Mesendoderm (in vitro differentiated cells): ENCODE measurements at regions not wholly inside any gene's neighbourhood (a gene's known extent, or its start where the extent isn't known, plus 50 kb on each side); places are given as distances from the start of the nearest gene placed in this dataset.
"Not testable (repeated sequence)": the region's sequence is repeated elsewhere in the genome, so short reads cannot be mapped to it uniquely, and the experiment has no call there.

ENCODE experiments used
- DNase-seq: peaks from one replicate; pipeline ENCODE4 v3.0.0; 2013
- H2AK5ac ChIP-seq: 2 replicates; pipeline ENCODE4 v1.6.1; 2013; ENCODE audit warnings: low read length, inconsistent platforms
- H2BK120ac ChIP-seq: 2 replicates; pipeline ENCODE4 v1.6.1; 2013; ENCODE audit warnings: low read depth, mild to moderate bottlenecking, low read length, moderate library complexity, mixed read lengths
- H2BK15ac ChIP-seq: replicated peaks from 2 replicates; pipeline ENCODE4 v1.6.1; 2013; ENCODE audit warnings: low read depth, mild to moderate bottlenecking, moderate library complexity
- H2BK5ac ChIP-seq: 2 replicates; pipeline ENCODE4 v1.6.1; 2013; ENCODE audit warnings: low read length, inconsistent platforms
- H3K18ac ChIP-seq: 2 replicates; pipeline ENCODE4 v1.6.1; 2013; ENCODE audit warnings: mild to moderate bottlenecking, low read length, mixed read lengths
- H3K23ac ChIP-seq: one replicate; pipeline ENCODE4 v1.6.1; 2013; ENCODE audit warnings: low read length
- H3K27ac ChIP-seq: 2 replicates; pipeline ENCODE4 v1.5.1; 2013; ENCODE audit warnings: low read depth, mild to moderate bottlenecking, inconsistent platforms, low read length, moderate library complexity
- H3K27me3 ChIP-seq: 2 replicates; pipeline ENCODE4 v1.6.1; 2013; ENCODE audit warnings: low read length, control low read depth, mild to moderate bottlenecking, inconsistent platforms; ENCODE audit not compliant: insufficient read depth, poor library complexity
- H3K36me3 ChIP-seq: 2 replicates; pipeline ENCODE4 v1.6.1; 2013; ENCODE audit warnings: low read length, inconsistent platforms; ENCODE audit not compliant: control insufficient read depth, insufficient read depth
- H3K4ac ChIP-seq: one replicate; pipeline ENCODE4 v1.6.1; 2013; ENCODE audit warnings: low read depth, mild to moderate bottlenecking, low read length, moderate library complexity
- H3K4me1 ChIP-seq: 2 replicates; pipeline ENCODE4 v1.6.1; 2013; ENCODE audit warnings: low read depth, low read length, inconsistent platforms; ENCODE audit not compliant: control insufficient read depth
- H3K4me2 ChIP-seq: 2 replicates; pipeline ENCODE4 v1.6.1; 2013; ENCODE audit warnings: low read length
- H3K4me3 ChIP-seq: 2 replicates; pipeline ENCODE4 v1.5.1; 2013; ENCODE audit warnings: mild to moderate bottlenecking, low read length
- H3K56ac ChIP-seq: one replicate; pipeline ENCODE4 v1.6.1; 2013; ENCODE audit warnings: low read length
- H3K79me1 ChIP-seq: 2 replicates; pipeline ENCODE4 v1.6.1; 2013; ENCODE audit warnings: low read length, inconsistent platforms
- H3K79me2 ChIP-seq: 2 replicates; pipeline ENCODE4 v1.6.1; 2013; ENCODE audit warnings: mild to moderate bottlenecking, low read length; ENCODE audit not compliant: control insufficient read depth, insufficient read depth
- H3K9ac ChIP-seq: 2 replicates; pipeline ENCODE4 v1.6.1; 2013; ENCODE audit warnings: low read length, inconsistent platforms
- H4K5ac ChIP-seq: one replicate; pipeline ENCODE4 v1.6.1; 2013; ENCODE audit warnings: low read length
- H4K8ac ChIP-seq: one replicate; pipeline ENCODE4 v1.6.1; 2013; ENCODE audit warnings: low read depth, mild to moderate bottlenecking, control low read depth, low read length, moderate library complexity
- WGBS: extraction: QIAGEN DNeasy Blood & Tissue Kit; methylation state at CpG from one replicate; pipeline ENCODE4 v1.1.7; 2013; ENCODE audit warnings: low lambda C conversion rate, missing lambda C conversion rate; ENCODE audit not compliant: insufficient coverage; ENCODE audit errors: extremely low coverage; 5-methylcytosine and 5-hydroxymethylcytosine counted together

GRCh38 chr14:105969026-105969425, 442.6 kb downstream of the TMEM121 start:
- not testable (repeated sequence) for H3K27me3 ChIP-seq, DNase-seq, H3K4ac ChIP-seq, H2AK5ac ChIP-seq, H3K4me1 ChIP-seq, H3K9ac ChIP-seq, H3K23ac ChIP-seq, H3K56ac ChIP-seq, H2BK15ac ChIP-seq, H2BK5ac ChIP-seq, H4K8ac ChIP-seq, H3K79me1 ChIP-seq, H3K18ac ChIP-seq, H3K79me2 ChIP-seq, H3K4me2 ChIP-seq, H3K4me3 ChIP-seq, H4K5ac ChIP-seq, H3K36me3 ChIP-seq, H3K27ac ChIP-seq, H2BK120ac ChIP-seq
- no CpG with 5 or more reads among the region's 6 CpGs for WGBS

DNA sequence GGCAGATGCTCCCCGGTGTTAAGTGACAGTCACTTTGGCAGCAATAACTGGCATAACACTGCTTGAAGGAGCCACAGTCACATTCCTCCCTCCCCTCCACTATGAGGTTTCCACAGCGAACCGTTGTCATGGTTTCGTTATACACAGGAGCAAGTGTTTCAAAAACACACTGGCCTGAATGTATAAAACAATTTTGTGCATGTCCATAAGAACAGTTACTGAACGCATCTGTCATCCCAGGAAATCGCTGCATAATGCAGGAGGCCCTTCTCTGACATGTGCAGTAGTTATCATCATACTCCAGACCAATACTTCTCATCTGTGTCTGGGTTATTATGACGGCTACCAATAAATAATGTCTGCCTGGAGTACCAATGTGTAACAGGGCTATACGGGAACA, 444.4 kb downstream of the TMEM121 start:
- H3K4ac ChIP-seq, H2BK120ac ChIP-seq, H2BK15ac ChIP-seq, H3K4me1 ChIP-seq, H2BK5ac ChIP-seq, H4K5ac ChIP-seq, H3K36me3 ChIP-seq, H3K4me3 ChIP-seq, H2AK5ac ChIP-seq, H3K9ac ChIP-seq, H4K8ac ChIP-seq, H3K4me2 ChIP-seq, H3K23ac ChIP-seq, H3K18ac ChIP-seq, H3K27ac ChIP-seq, H3K27me3 ChIP-seq, H3K56ac ChIP-seq, H3K79me2 ChIP-seq, H3K79me1 ChIP-seq, DNase-seq: not testable (repeated sequence)
- WGBS: no CpG with 5 or more reads among the region's 8 CpGs

DNA sequence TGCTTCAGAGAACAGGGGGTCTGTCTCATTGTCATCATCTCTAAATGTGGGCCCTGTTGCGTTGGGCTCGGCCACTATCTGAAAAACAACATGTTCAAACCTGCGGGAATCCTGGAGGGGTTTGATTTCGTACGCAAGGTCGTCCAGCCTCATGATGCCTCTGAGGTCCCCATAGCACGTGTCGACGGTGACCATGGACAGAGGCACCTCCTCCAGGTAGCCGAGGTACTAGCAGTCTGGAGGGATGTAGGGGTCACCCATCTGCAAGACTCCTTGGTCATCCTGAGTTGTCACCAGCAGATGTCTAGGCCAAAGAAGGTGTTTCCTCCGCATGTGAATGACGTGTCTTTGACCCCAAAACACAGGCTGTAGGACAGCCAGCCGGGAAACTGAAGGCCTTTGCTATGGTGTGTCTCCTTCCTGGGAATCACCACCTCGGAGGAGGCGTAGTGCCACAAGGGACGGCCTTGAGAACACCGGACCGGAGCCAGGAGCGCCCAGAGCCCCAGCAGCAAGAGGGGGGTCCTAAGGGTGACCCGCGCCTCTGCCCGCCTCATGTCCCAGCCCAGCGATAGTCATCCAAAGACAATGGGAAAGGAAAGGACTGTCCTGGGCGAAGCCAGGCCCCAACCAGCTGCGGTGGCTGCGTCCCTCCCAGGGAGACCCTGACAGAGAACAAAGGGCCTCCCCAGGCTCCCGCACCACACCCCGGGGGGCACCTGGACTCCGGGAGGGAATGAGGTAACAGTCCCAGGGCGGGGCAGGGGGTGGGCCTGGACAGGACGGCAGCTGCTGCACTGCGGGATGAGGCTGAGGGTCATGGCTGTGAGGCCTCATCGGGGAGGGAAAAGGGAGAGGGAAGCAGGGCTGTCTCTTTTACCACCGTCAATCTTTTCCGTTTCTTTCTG, 445.5 kb downstream of the TMEM121 start:
- Histone ChIP-seq H3K4ac (no peak overlapping the region), H3K27ac (no peak overlapping the region), H2BK5ac (no peak overlapping the region), H3K4me1 (no peaks in the 10 kb centered on the region), H4K8ac (no peak overlapping the region), H3K27me3 (no peaks in the 10 kb centered on the region), H3K9ac (no peak overlapping the region), H3K79me2 (no peaks in the 10 kb centered on the region), H3K36me3 (no peaks in the 10 kb centered on the region), H2BK120ac (no peak overlapping the region), H3K18ac (no peak overlapping the region), H2AK5ac (no peak overlapping the region), H3K4me2 (no peak overlapping the region), H3K4me3 (no peak overlapping the region), H4K5ac (no peak overlapping the region), H2BK15ac (no peak overlapping the region), H3K79me1 (no peaks in the 10 kb centered on the region), H3K23ac (no peak overlapping the region), H3K56ac (no peak overlapping the region)
- no peak for DNase-seq
- WGBS: no CpG with 5 or more reads among the region's 35 CpGs

GRCh38 chr14:105974902-105975301, 448.5 kb downstream of the TMEM121 start:
- Histone ChIP-seq H2AK5ac (no peak overlapping the region), H3K23ac (no peak overlapping the region), H3K27me3 (no peaks in the 10 kb centered on the region), H3K36me3 (no peaks in the 10 kb centered on the region), H3K79me2 (no peaks in the 10 kb centered on the region), H2BK120ac (no peak overlapping the region), H3K4ac (no peak overlapping the region), H3K27ac (no peak overlapping the region), H3K4me3 (no peak overlapping the region), H3K4me1 (no peaks in the 10 kb centered on the region), H2BK15ac (no peak overlapping the region), H4K5ac (no peak overlapping the region), H3K18ac (no peak overlapping the region), H3K9ac (no peak overlapping the region), H3K56ac (no peak overlapping the region), H3K4me2 (no peak overlapping the region), H4K8ac (no peak overlapping the region), H2BK5ac (no peak overlapping the region), H3K79me1 (no peaks in the 10 kb centered on the region)
- WGBS: no CpG with 5 or more reads among the region's 6 CpGs
- peak; percentile 0 for DNase-seq

GRCh38 chr14:105978618-105979295, 452.4 kb downstream of the TMEM121 start:
- Histone ChIP-seq H2BK15ac (no peak overlapping the region), H3K4ac (no peak overlapping the region), H2BK5ac (no peak overlapping the region), H3K4me2 (no peak overlapping the region), H3K79me1 (no peaks in the 10 kb centered on the region), H2BK120ac (no peak overlapping the region), H3K56ac (no peak overlapping the region), H4K8ac (no peak overlapping the region), H3K9ac (no peak overlapping the region), H3K18ac (no peak overlapping the region), H2AK5ac (no peak overlapping the region), H3K79me2 (no peaks in the 10 kb centered on the region), H3K4me3 (no peak overlapping the region), H3K27ac (no peak overlapping the region), H3K4me1 (no peaks in the 10 kb centered on the region), H4K5ac (no peak overlapping the region), H3K23ac (no peak overlapping the region), H3K27me3 (no peaks in the 10 kb centered on the region), H3K36me3 (no peaks in the 10 kb centered on the region)
- no peak for DNase-seq
- no CpG with 5 or more reads among the region's 26 CpGs for WGBS
